GM19463 (cell line): ENCODE measurements at regions not wholly inside any gene's neighbourhood (a gene's known extent, or its start where the extent isn't known, plus 50 kb on each side); places are given as distances from the start of the nearest gene placed in this dataset.
"Not testable (repeated sequence)": the region's sequence is repeated elsewhere in the genome, so short reads cannot be mapped to it uniquely, and the experiment has no call there.

Experiments
- ATAC-seq: cut with Tn5 transposase; IDR thresholded peaks from one replicate; pipeline ENCODE4 v1.9.1; 2021; ENCODE audit warnings: mild to moderate bottlenecking, moderate library complexity; ENCODE audit not compliant: unreplicated experiment

GRCh38 chr4:19123681-19124080, 1102.1 kb upstream of the LCORL start:
- no peak for ATAC-seq

DNA sequence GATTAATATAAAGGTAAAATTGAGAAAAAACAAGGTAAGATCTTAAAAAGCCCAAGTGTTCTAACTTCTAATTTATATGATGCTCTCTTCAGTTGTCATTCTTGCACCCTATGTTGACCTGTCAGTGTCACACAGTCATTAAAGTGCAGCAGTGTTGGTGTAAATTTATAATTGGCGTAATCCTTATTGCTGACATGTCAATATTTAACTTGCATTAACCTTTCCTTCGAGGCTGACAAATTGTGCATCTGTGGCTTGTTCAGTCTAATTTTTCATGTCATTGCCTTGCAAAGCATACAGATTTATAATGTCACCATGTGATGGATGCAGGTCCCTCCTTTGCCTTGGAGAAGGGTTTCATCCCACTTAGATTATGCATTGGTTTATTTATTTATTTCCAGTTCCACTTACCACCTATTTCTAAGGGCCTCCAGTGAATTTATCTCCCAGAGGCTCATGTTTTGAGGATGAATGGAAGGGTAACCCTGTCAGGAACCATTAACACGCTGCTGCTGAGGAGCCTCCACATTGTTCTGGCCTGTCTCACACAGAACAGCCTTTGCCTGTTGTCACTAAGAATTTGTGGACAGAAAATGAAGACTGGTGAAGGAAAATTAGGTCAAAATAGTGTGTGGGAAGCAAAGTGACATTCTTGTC, 1098.5 kb upstream of the LCORL start:
- ATAC-seq = no peak

- ATAC-seq = no peak
These were observed 1095.5 kb upstream of the LCORL start for GRCh38 chr4:19117022-19117421.

- no peak for ATAC-seq
These were observed 1082.6 kb upstream of the LCORL start for GRCh38 chr4:19104176-19104575.

DNA sequence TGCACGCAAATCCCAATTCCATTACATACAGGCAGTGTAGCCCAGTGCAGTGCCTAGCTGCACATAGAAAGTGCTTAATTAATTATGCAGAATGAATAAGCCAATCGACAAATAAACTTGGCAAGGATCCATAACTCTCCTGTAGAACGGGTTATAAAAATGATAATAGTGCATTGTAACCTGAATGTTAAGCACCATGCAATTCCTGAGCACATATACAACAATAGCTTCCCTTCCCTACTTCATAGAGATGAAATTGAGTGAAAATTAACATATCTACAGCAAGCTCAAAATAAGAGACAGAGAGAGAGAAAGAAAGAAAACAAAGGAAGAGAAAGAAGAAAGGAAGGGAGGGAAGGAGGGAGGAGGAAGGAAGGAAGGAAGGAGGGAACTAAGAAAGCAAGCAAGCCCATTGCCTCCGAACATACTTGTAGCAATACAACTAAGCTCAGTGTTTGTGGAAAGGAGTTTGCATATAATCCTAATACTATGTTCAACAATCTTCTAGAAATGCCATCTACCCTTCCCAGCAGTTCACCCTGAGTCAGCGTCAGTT, 1074.0 kb upstream of the LCORL start:
- ATAC-seq = no peak

DNA sequence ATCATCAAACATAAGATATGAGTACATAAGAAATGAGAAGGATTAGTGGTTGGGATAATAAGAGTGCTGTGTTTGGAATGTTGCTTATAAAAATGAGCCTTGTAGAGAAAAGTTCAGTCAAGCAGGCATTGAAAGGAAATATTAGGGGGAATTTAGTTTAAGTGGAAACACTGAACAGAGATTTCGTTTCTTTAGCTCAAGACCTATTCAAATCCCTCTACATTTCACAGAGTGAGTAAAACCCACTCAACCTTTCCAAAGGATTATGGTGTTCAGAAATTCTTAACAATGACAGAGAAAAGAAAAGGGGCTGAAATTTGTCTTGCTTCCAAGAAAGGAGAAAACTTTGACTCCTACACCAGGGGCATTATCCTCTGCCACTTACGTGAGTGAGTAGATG, 1072.4 kb upstream of the LCORL start:
- ATAC-seq = no peak

DNA sequence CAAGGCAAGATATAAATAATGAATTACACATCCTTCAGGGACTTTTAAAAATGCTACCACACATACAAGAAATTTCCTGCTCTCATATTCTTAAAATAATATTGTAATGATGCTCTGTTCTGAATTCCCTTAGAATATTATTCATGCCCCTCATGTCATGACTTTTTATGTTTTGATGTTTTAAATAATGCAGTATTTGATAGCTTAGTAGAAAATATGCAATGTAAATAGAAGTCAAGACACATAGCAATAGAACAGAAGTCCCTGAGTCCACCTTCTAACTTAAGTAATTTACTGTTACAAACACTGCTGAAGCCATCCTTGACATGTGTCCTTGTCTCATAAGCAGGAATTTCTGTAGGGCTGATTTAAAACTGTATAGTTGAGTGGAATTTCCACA, 1071.2 kb upstream of the LCORL start:
- ATAC-seq = no peak

DNA sequence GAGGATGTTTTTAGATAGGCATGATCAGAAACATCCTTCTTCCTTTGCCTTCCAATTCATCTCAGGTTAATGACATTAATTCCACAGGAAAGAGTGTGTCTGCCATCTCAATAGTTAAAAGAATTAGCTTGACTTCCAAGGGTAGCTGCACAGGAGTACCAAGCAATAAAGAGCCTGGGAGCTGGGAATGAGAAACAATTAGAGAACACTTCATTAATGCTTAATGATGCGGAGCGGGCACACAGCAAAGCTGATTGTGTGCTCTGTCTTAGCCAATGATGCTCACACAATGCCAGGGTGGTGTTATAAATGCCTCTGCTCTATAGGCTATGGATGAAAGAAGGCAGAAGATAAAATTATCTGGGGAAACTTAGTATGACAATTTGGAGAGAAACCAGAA, 1052.5 kb upstream of the LCORL start:
- no peak for ATAC-seq

- ATAC-seq = no peak
These were observed 1042.1 kb upstream of the LCORL start for GRCh38 chr4:19063662-19064061.

- ATAC-seq = no peak
These were observed 1033.4 kb upstream of the LCORL start for GRCh38 chr4:19054916-19055315.

GRCh38 chr4:19051831-19052230, 1030.3 kb upstream of the LCORL start:
- ATAC-seq = no peak

- ATAC-seq = no peak
These were observed 1025.8 kb upstream of the LCORL start for GRCh38 chr4:19047279-19047880.

GRCh38 chr4:19039816-19040215, 1018.3 kb upstream of the LCORL start:
- no peak for ATAC-seq

GRCh38 chr4:19038231-19038630, 1016.7 kb upstream of the LCORL start:
- no peak for ATAC-seq

DNA sequence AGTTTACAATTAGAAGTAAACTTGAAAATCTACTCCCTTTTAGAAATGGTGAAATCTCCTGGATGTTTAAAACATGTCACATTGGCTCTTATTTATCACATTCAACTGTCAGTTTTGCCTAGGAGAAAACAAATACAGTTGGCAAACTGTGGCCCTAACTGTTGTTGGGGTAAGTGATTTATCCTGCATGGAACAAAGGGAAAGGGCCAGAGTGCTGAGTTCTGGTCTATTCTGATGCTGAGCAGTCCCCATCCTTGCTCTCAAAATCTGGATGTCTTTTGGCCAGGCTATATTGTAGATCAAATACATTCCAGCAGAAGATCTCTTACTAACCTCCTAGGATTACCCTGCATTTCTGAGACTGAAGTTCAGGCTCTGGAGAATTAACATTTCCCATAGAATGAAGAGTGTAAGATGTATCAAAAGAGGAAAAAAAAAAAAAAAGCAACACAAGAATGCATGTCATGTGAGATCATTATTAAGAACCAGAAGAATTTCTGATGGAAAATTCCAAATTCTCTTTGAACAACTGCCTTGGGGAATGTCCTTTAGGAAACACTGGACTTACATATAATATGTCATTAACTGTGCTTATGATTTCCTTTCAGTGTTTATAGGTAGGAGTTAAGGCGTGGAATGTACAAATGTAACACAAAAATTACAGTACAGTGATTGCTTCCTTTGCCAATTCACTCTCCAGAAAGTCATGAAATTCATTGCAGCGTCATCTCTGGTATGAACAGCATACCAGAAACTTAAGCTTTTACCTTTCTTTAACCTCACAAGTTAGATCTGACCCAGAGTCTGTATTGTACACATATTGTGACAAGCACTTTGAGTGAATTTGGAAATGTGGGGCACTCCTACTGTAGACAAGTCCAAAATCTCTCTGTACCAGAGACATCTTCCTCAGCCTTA, 1012.5 kb upstream of the LCORL start:
- ATAC-seq = no peak

GRCh38 chr4:19030536-19030935, 1009.0 kb upstream of the LCORL start:
- ATAC-seq = no peak

DNA sequence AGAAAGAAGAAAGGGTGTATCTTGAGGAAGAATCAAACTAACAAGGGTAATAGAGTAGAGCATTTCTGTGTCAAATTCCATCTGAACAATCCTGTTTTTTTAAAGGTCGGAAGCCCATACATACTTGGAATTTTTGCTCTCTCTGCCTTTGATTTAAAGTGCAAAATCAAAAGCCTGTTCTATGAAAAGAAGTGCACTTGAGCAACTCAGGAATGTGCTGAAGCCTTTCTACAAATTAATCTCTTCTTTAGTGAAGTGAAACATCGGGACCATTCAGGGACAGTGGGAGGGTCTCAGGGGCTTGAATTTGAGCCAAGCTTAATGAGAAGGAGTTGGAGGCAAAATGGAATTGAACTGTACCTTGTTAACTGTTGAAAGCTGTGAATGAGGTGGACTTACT, 1008.5 kb upstream of the LCORL start:
- ATAC-seq = no peak

- no peak for ATAC-seq
These were observed 1004.7 kb upstream of the LCORL start for GRCh38 chr4:19026281-19026680.

- no peak for ATAC-seq
These were observed 1003.5 kb upstream of the LCORL start for GRCh38 chr4:19025031-19025430.

DNA sequence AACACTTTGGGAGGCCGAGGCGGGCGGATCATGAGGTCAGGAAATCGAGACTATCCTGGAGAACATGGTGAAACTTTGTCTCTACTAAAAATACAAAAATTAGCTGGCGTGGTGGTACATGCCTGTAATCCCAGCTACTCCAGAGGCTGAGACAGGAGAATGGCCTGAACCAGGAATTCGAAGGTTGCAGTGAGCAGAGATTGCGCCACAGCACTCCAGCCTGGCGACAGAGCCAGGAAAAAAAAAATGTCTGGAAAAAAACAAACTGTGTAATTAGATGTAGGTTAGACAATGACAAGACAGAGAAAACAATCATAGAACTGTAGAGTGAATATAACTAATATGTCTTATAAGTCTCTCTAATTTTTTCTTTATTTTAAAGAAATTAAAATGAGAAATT, 1002.5 kb upstream of the LCORL start:
- ATAC-seq = no peak

- no peak for ATAC-seq
These were observed 1000.1 kb upstream of the LCORL start for GRCh38 chr4:19021617-19022016.

GRCh38 chr4:19016550-19016949, 995.0 kb upstream of the LCORL start:
- not testable (repeated sequence) for ATAC-seq
